Glutamatergic neuron (in vitro differentiated cells): ENCODE measurements at regions not wholly inside any gene's neighbourhood (a gene's known extent, or its start where the extent isn't known, plus 50 kb on each side); places are given as distances from the start of the nearest gene placed in this dataset.

Source experiments
- DNase-seq: peaks from one replicate; pipeline ENCODE4 v3.0.0; 2022
- H3K27ac Mint-ChIP-seq: one replicate; pipeline ENCODE4 v1.8.0; 2020; ENCODE audit warnings: mild to moderate bottlenecking, mixed read lengths, inconsistent platforms; ENCODE audit not compliant: unreplicated experiment
- H3K27me3 Mint-ChIP-seq: one replicate; pipeline ENCODE4 v1.8.0; 2020; ENCODE audit warnings: mild to moderate bottlenecking, moderate library complexity, mixed read lengths, inconsistent platforms; ENCODE audit not compliant: unreplicated experiment
- H3K36me3 Mint-ChIP-seq: one replicate; pipeline ENCODE4 v1.8.0; 2020; ENCODE audit warnings: mild to moderate bottlenecking, mixed read lengths, inconsistent platforms; ENCODE audit not compliant: unreplicated experiment
- H3K4me1 Mint-ChIP-seq: one replicate; pipeline ENCODE4 v1.8.0; 2020; ENCODE audit warnings: mild to moderate bottlenecking, low read depth, mixed read lengths, inconsistent platforms; ENCODE audit not compliant: unreplicated experiment
- H3K4me3 Mint-ChIP-seq: one replicate; pipeline ENCODE4 v1.8.0; 2020; ENCODE audit warnings: mild to moderate bottlenecking, mixed read lengths, inconsistent platforms; ENCODE audit not compliant: unreplicated experiment
- H3K9me3 Mint-ChIP-seq: one replicate; pipeline ENCODE4 v1.8.0; 2020; ENCODE audit warnings: mild to moderate bottlenecking, moderate library complexity, mixed read lengths, inconsistent platforms; ENCODE audit not compliant: unreplicated experiment
- TF ChIP-seq, protein P1 (sequence below): fragments of 200-600 bp; sonication (generic); IDR thresholded peaks from one replicate; pipeline ENCODE4 v1.5.0; 2021; ENCODE audit not compliant: partially characterized antibody, unreplicated experiment

DNA sequence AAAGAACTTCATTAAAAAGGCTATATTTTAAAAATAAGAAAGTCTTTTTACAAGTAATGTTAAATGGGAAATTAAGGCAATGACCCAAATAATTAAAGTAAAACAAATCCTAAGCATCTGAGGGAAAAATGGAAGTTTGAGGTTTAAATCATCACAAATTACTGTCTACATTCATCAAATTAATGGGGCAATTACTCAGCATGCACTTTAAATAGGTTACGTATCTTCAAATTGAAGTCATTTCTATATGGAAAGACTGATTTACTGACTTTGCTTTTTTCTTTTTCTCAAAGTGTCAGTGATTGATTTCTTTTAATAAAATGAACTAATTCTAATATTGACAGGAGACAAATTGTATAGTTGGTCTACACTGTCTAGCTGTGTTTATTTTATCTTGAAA, 1452.3 kb downstream of the NCAM2 start:
- H3K4me3 Mint-ChIP-seq: no peak overlapping the region

DNA sequence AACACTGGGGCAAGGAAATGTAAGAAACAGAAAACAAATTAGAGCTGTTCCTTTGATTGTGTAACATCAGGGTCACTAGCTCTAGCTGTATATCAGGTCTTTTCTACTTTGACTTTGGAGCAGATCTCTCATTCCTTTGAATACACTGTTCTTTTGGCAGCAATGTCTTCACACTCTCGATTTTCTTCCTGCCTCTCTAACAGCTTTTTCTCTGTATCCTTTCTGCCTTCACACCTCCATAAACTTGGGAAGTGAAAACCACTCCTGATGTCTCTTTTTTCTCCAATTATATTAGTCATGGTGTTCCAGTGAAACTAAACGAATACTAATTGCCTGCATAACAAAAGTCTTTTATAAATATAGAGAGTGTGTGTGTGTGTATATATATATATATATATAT, 1458.0 kb downstream of the NCAM2 start:
- TF ChIP-seq, protein P1, sequence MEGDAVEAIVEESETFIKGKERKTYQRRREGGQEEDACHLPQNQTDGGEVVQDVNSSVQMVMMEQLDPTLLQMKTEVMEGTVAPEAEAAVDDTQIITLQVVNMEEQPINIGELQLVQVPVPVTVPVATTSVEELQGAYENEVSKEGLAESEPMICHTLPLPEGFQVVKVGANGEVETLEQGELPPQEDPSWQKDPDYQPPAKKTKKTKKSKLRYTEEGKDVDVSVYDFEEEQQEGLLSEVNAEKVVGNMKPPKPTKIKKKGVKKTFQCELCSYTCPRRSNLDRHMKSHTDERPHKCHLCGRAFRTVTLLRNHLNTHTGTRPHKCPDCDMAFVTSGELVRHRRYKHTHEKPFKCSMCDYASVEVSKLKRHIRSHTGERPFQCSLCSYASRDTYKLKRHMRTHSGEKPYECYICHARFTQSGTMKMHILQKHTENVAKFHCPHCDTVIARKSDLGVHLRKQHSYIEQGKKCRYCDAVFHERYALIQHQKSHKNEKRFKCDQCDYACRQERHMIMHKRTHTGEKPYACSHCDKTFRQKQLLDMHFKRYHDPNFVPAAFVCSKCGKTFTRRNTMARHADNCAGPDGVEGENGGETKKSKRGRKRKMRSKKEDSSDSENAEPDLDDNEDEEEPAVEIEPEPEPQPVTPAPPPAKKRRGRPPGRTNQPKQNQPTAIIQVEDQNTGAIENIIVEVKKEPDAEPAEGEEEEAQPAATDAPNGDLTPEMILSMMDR: no peak
- Mint-ChIP-seq H3K36me3 (no peaks in the 10 kb centered on the region), H3K27me3 (no peaks in the 10 kb centered on the region), H3K4me1 (no peaks in the 10 kb centered on the region), H3K9me3 (no peaks in the 10 kb centered on the region), H3K4me3 (no peak overlapping the region), H3K27ac (no peak overlapping the region)
- no peak for DNase-seq

More for the DNA sequence above, 1452.3 kb downstream of the NCAM2 start:
- Mint-ChIP-seq H3K9me3 (no peaks in the 10 kb centered on the region), H3K27ac (no peak overlapping the region), H3K36me3 (no peaks in the 10 kb centered on the region), H3K27me3 (no peaks in the 10 kb centered on the region), H3K4me1 (no peaks in the 10 kb centered on the region)
- TF ChIP-seq, protein P1: no peak
- no peak for DNase-seq

DNA sequence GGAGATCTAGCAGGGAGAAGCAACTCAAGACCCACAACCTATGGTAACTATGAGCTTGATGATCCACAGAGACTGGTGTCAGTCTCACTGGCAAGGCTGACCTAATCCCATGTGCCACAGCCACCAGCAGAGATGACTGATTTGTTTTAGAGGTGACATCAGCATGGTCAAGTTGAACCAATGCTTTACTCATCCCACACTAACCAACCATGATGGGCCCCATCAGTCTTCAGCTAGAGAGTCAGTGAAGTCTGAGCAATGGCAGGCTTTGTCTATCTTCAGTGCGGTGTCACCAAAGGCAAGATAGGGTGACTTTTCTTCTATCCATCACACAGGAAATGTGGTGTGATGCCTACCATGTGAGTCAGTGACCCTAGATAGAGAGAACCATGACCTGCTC, 1470.7 kb downstream of the NCAM2 start:
- no peak overlapping the region for H3K27ac Mint-ChIP-seq
- no peak overlapping the region for H3K4me3 Mint-ChIP-seq

DNA sequence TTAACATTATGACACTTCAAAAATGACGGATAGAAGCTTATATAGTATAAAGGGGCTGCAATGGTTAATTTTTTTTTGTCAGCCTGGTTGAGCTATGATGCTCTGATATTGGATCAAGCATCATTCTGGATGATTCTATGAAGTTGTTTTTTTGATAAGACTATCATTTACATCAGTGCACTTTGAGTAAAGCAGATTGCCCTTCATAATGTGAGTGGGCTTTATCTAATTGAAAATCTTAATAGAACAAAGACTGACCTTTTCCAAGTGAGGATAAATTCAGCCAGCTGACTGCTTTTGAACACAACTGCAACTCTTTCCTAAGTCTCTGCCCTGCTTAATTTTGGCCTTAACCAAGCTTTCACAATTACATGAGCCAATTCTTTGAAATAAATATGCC, 1476.2 kb downstream of the NCAM2 start:
- DNase-seq: no peak
- TF ChIP-seq, protein P1: no peak
- peaks cover 1% of the 10 kb centered on the region for H3K9me3 Mint-ChIP-seq
- no peak overlapping the region for H3K27ac Mint-ChIP-seq
- H3K4me3 Mint-ChIP-seq: no peak overlapping the region
- peaks cover 3% of the 10 kb centered on the region for H3K4me1 Mint-ChIP-seq
- H3K36me3 Mint-ChIP-seq: peaks cover 2% of the 10 kb centered on the region
- no peaks in the 10 kb centered on the region for H3K27me3 Mint-ChIP-seq

More for the DNA sequence above, 1470.7 kb downstream of the NCAM2 start:
- no peak for DNase-seq
- Mint-ChIP-seq H3K9me3 (peaks cover 1% of the 10 kb centered on the region), H3K36me3 (no peaks in the 10 kb centered on the region), H3K27me3 (no peaks in the 10 kb centered on the region), H3K4me1 (no peaks in the 10 kb centered on the region)
- TF ChIP-seq, protein P1: no peak

DNA sequence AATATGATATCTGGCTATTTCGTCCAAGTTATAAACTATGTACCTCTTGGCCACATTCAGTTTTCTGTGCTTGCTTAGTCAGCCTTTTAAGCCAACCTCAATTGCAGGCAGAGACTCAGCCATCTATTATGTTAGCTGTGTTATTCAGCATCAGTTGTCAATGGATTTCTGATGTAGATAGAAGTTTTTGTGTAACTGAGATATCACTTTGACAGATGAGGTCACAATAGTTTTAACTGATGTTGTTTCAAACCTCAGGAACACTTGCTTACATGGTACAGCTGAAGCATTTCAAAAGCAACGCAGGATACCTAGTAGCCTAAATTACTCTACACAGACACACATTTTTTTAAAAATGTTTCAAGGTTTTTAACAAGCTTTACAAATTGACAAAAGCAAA, 1478.0 kb downstream of the NCAM2 start:
- peaks cover 4% of the 10 kb centered on the region for H3K36me3 Mint-ChIP-seq
- H3K27ac Mint-ChIP-seq: no peak overlapping the region
- no peak for DNase-seq
- no peak overlapping the region for H3K4me3 Mint-ChIP-seq
- peaks cover 1% of the 10 kb centered on the region for H3K9me3 Mint-ChIP-seq
- H3K27me3 Mint-ChIP-seq: no peaks in the 10 kb centered on the region
- TF ChIP-seq, protein P1: no peak
- peaks cover 3% of the 10 kb centered on the region for H3K4me1 Mint-ChIP-seq
